Activated B cell treated with CpG ODN at 0.5 μM for 24 hours (primary cell): ENCODE measurements at regions not wholly inside any gene's neighbourhood (a gene's known extent, or its start where the extent isn't known, plus 50 kb on each side); places are given as distances from the start of the nearest gene placed in this dataset.
"Not testable (repeated sequence)": the region's sequence is repeated elsewhere in the genome, so short reads cannot be mapped to it uniquely, and the experiment has no call there.

Experiments
- ATAC-seq: fragments of 200-7000 bp; cut with Tn5 transposase; one replicate; pipeline ENCODE4 v1.10.0; 2021; ENCODE audit warnings: low read depth, mild to moderate bottlenecking, moderate library complexity
- CTCF ChIA-PET: fragments of 350-600 bp; sonication (Branson Sonifier 250); formaldehyde crosslinking; loops from one replicate; lab custom pipeline; 2021; ENCODE audit warnings: antibody characterized with exemption; lab: Charles Lee
- POLR2A ChIA-PET: fragments of 350-600 bp; sonication (Branson Sonifier 250); formaldehyde crosslinking; loops from one replicate; lab custom pipeline; 2021; ENCODE audit warnings: antibody characterized with exemption; lab: Charles Lee
- DNase-seq: peaks from one replicate; pipeline ENCODE4 v3.0.0; 2022
- H3K27ac Mint-ChIP-seq: one replicate; pipeline ENCODE4 v1.8.0; 2020; ENCODE audit warnings: mixed read lengths
- H3K27me3 Mint-ChIP-seq: one replicate; pipeline ENCODE4 v1.8.0; 2021; ENCODE audit warnings: mixed read lengths
- H3K36me3 Mint-ChIP-seq: one replicate; pipeline ENCODE4 v1.8.0; 2021; ENCODE audit warnings: low read depth, mixed read lengths
- H3K4me1 Mint-ChIP-seq: one replicate; pipeline ENCODE4 v1.8.0; 2021; ENCODE audit warnings: mixed read lengths
- H3K4me3 Mint-ChIP-seq: one replicate; pipeline ENCODE4 v1.8.0; 2020; ENCODE audit warnings: mild to moderate bottlenecking, mixed read lengths
- H3K9me3 Mint-ChIP-seq: one replicate; pipeline ENCODE4 v1.8.0; 2020; ENCODE audit warnings: mixed read lengths
- intact Hi-C: fragments of 100-400 bp; cut with micrococcal nuclease; formaldehyde crosslinking; loops from one replicate; pipeline ENCODE4 v1.15.1; 2024
- TF ChIP-seq, protein P1 (sequence below): fragments of 200-600 bp; IDR thresholded peaks from one replicate; pipeline ENCODE4 v1.8.0; 2022; ENCODE audit warnings: antibody characterized with exemption, mild to moderate bottlenecking

DNA sequence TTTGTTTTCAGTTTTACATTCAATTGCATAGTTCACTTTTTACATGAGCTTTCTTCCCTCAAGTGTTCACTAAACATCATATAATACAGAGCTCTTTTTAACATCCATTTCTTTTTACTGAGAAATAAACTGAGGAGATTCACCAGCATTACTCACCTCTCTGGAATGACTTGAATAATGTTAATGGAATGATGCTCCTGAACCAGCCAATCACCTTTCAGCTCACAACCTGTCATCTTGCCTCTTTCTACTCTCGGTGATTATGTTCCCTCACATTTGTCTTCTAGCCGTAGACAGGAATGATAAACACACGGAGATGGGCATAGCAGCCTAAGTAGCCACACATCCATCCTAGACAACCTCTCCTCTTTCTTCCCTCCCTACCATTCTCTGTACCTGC is 301.7 kb downstream of the PAX3 start:
- CTCF ChIA-PET = no interaction called here
- ATAC-seq (no peak), DNase-seq (no peak)
- Mint-ChIP-seq H3K4me3 (no peak overlapping the region), H3K27ac (no peak overlapping the region), H3K36me3 (no peaks in the 10 kb centered on the region), H3K9me3 (no peaks in the 10 kb centered on the region), H3K27me3 (peaks cover 3% of the 10 kb centered on the region), H3K4me1 (no peaks in the 10 kb centered on the region)
- intact Hi-C loops = no loop called here
- TF ChIP-seq, protein P1, sequence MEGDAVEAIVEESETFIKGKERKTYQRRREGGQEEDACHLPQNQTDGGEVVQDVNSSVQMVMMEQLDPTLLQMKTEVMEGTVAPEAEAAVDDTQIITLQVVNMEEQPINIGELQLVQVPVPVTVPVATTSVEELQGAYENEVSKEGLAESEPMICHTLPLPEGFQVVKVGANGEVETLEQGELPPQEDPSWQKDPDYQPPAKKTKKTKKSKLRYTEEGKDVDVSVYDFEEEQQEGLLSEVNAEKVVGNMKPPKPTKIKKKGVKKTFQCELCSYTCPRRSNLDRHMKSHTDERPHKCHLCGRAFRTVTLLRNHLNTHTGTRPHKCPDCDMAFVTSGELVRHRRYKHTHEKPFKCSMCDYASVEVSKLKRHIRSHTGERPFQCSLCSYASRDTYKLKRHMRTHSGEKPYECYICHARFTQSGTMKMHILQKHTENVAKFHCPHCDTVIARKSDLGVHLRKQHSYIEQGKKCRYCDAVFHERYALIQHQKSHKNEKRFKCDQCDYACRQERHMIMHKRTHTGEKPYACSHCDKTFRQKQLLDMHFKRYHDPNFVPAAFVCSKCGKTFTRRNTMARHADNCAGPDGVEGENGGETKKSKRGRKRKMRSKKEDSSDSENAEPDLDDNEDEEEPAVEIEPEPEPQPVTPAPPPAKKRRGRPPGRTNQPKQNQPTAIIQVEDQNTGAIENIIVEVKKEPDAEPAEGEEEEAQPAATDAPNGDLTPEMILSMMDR = no peak
- POLR2A ChIA-PET = no interaction called here

DNA sequence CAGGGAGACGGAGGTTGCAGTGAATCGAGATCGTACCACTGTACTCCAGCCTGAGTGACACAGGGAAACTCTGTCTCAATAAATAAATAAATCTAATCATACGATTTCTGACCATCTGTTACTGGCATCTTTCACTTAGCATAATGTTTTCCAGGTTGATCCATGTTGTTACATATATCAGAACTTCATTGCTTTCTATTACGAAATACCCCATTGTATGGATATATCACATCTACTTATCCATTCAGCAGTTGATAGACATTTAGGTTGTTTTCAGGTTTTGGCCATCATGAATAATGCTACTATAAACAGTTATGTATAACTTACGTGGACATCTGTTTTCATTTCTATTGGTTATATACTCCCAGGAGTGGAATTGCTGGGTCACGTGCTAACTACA is 303.9 kb downstream of the PAX3 start:
- Mint-ChIP-seq H3K4me1 (no peaks in the 10 kb centered on the region), H3K27ac (no peak overlapping the region), H3K27me3 (peaks cover 3% of the 10 kb centered on the region), H3K36me3 (no peaks in the 10 kb centered on the region), H3K4me3 (no peak overlapping the region), H3K9me3 (no peaks in the 10 kb centered on the region)
- POLR2A ChIA-PET = no interaction called here
- TF ChIP-seq, protein P1 = no peak
- no peak for ATAC-seq
- intact Hi-C loops = no loop called here
- DNase-seq = no peak
- CTCF ChIA-PET = no interaction called here

DNA sequence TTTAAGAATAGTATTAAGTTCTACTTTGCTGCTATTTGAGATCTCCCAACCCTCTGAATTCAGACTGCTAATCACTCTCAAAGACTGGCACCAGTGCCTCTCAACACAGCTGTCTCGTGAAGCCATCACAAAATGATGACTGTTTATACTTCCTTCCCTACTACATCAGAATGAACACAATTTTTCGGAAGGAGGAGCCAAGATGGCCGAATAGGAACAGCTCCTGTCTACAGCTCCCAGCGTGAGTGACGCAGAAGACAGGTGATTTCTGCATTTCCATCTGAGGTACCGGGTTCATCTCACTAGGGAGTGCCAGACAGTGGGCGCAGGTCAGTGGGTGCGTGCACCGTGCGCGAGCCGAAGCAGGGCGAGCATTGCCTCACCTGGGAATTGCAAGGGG is 314.4 kb downstream of the PAX3 start:
- intact Hi-C loops, H3K27ac Mint-ChIP-seq, H3K27me3 Mint-ChIP-seq, H3K9me3 Mint-ChIP-seq, H3K36me3 Mint-ChIP-seq, DNase-seq, CTCF ChIA-PET, H3K4me1 Mint-ChIP-seq, H3K4me3 Mint-ChIP-seq, POLR2A ChIA-PET, ATAC-seq: not testable (repeated sequence)

DNA sequence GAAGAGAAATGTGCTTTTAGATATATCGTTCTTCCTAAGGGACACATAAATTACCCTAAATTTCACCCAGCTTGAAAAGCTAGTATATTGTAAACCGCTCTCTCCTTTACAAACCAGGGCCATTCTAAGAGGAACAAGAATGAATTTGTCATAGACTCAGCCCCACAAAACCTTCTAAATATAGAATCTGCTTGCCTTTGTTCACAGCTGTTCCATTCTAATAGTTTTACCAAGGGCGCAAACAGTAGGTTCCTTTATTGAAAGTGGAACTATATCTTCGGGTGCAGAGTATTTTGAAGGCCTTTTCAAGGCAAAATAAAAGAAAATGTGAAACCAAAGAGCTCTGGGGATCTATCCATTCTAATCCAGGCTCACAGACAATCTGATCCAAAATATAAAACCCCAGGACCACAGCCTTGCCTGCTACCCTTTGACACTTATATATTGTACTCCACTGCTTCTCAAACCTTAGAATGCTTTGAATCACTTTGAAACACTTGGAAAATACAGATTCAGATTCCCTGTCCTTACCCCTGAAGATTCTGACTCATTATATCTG is 316.8 kb downstream of the PAX3 start:
- CTCF ChIA-PET = no interaction called here
- Mint-ChIP-seq H3K4me3 (no peak overlapping the region), H3K36me3 (no peaks in the 10 kb centered on the region), H3K27me3 (peaks cover 1% of the 10 kb centered on the region), H3K4me1 (no peaks in the 10 kb centered on the region), H3K9me3 (no peaks in the 10 kb centered on the region), H3K27ac (no peak overlapping the region)
- DNase-seq = no peak
- intact Hi-C loops = no loop called here
- TF ChIP-seq, protein P1 = no peak
- POLR2A ChIA-PET = no interaction called here
- no peak for ATAC-seq

DNA sequence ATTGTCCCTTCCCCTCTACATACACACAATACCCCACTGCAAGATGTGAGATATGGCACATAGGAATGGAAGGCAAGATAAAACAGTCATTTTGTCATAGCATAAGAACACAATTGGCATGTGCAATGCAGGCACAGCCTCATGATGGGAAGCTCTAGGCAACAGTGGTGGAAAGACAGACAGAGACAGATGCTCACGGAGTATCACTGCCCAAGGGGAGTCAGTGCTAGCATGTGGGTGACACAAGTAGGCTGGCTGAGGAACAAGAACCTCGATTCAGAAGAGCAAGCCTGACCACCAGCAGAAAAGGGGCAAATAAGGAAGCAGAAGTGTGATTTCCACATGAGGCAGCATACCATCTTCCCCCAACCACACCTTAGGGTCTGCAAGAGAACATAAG is 323.6 kb downstream of the PAX3 start:
- ATAC-seq = no peak
- POLR2A ChIA-PET = no interaction called here
- H3K9me3 Mint-ChIP-seq = no peaks in the 10 kb centered on the region

More for the DNA sequence above, 323.6 kb downstream of the PAX3 start:
- DNase-seq = no peak
- Mint-ChIP-seq H3K36me3 (no peaks in the 10 kb centered on the region), H3K27me3 (no peaks in the 10 kb centered on the region), H3K4me3 (no peak overlapping the region), H3K27ac (no peak overlapping the region), H3K4me1 (no peaks in the 10 kb centered on the region)
- CTCF ChIA-PET = no interaction called here
- intact Hi-C loops = no loop called here
- TF ChIP-seq, protein P1 = no peak
